SK-N-SH treated with all-trans-retinoic acid at 6 μM for 48 hours (cell line): ENCODE measurements at regions not wholly inside any gene's neighbourhood (a gene's known extent, or its start where the extent isn't known, plus 50 kb on each side); places are given as distances from the start of the nearest gene placed in this dataset.

Experiments used
- ARNTL ChIP-seq: fragments of 450-650 bp; formaldehyde crosslinking; IDR thresholded peaks from 2 replicates; pipeline ENCODE4 v1.5.0; 2020; ENCODE audit warnings: low read depth, mild to moderate bottlenecking, moderate library complexity, borderline replicate concordance
- CSDC2 ChIP-seq: fragments of 250-450 bp; sonication (Bioruptor Pico); IDR thresholded peaks from 2 replicates; pipeline ENCODE4 v1.5.0; 2020; ENCODE audit warnings: mild to moderate bottlenecking, moderate library complexity
- GLIS3 ChIP-seq: fragments of 250-450 bp; sonication (Bioruptor Pico); IDR thresholded peaks from 2 replicates; pipeline ENCODE4 v1.5.0; 2020; ENCODE audit warnings: mild to moderate bottlenecking, moderate library complexity
- RARB ChIP-seq: fragments of 250-450 bp; sonication (Bioruptor Pico); IDR thresholded peaks from 2 replicates; pipeline ENCODE4 v1.8.0; 2021; ENCODE audit warnings: mild to moderate bottlenecking, moderate library complexity
- TOX ChIP-seq: fragments of 250-450 bp; sonication (Bioruptor Pico); IDR thresholded peaks from 2 replicates; pipeline ENCODE4 v1.8.0; 2021; ENCODE audit warnings: mild to moderate bottlenecking, moderate library complexity, borderline replicate concordance
- ZNF565 ChIP-seq: fragments of 450-650 bp; formaldehyde crosslinking; conservative IDR thresholded peaks from 2 replicates; pipeline ENCODE4 v1.5.0; 2020; ENCODE audit warnings: low read depth, mild to moderate bottlenecking, moderate library complexity
- ZNF70 ChIP-seq: fragments of 450-650 bp; formaldehyde crosslinking; IDR thresholded peaks from 2 replicates; pipeline ENCODE4 v1.5.0; 2020; ENCODE audit warnings: mild to moderate bottlenecking, moderate library complexity
- TF ChIP-seq, protein P1 (sequence below): fragments of 250-450 bp; sonication (Bioruptor Pico); IDR thresholded peaks from 2 replicates; pipeline ENCODE4 v1.8.0; 2020; ENCODE audit warnings: mild to moderate bottlenecking, moderate library complexity, borderline replicate concordance
- TF ChIP-seq, protein P2 (sequence below): fragments of 250-450 bp; sonication (Bioruptor Pico); IDR thresholded peaks from 2 replicates; pipeline ENCODE4 v1.8.0; 2021; ENCODE audit warnings: low read depth, mild to moderate bottlenecking, moderate library complexity, borderline replicate concordance

GRCh38 chr2:67318031-67318430 lies 79.1 kb upstream of the ETAA1 start:
- TF ChIP-seq ZNF70 (CRISPR knock-in tag) (no peak), ARNTL (CRISPR knock-in tag) (no peak), RARB (CRISPR knock-in tag) (no peak), ZNF565 (CRISPR knock-in tag) (no peak), CSDC2 (CRISPR knock-in tag) (no peak), GLIS3 (no peak), TOX (CRISPR knock-in tag) (no peak)
- TF ChIP-seq, protein P1, sequence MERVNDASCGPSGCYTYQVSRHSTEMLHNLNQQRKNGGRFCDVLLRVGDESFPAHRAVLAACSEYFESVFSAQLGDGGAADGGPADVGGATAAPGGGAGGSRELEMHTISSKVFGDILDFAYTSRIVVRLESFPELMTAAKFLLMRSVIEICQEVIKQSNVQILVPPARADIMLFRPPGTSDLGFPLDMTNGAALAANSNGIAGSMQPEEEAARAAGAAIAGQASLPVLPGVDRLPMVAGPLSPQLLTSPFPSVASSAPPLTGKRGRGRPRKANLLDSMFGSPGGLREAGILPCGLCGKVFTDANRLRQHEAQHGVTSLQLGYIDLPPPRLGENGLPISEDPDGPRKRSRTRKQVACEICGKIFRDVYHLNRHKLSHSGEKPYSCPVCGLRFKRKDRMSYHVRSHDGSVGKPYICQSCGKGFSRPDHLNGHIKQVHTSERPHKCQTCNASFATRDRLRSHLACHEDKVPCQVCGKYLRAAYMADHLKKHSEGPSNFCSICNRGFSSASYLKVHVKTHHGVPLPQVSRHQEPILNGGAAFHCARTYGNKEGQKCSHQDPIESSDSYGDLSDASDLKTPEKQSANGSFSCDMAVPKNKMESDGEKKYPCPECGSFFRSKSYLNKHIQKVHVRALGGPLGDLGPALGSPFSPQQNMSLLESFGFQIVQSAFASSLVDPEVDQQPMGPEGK (CRISPR knock-in tag) = no peak
- TF ChIP-seq, protein P2, sequence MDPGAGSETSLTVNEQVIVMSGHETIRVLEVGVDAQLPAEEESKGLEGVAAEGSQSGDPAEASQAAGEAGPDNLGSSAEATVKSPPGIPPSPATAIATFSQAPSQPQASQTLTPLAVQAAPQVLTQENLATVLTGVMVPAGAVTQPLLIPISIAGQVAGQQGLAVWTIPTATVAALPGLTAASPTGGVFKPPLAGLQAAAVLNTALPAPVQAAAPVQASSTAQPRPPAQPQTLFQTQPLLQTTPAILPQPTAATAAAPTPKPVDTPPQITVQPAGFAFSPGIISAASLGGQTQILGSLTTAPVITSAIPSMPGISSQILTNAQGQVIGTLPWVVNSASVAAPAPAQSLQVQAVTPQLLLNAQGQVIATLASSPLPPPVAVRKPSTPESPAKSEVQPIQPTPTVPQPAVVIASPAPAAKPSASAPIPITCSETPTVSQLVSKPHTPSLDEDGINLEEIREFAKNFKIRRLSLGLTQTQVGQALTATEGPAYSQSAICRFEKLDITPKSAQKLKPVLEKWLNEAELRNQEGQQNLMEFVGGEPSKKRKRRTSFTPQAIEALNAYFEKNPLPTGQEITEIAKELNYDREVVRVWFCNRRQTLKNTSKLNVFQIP (CRISPR knock-in tag) = no peak
